Colonic mucosa (tissue), 4 donors: ENCODE measurements at regions not wholly inside any gene's neighbourhood (a gene's known extent, or its start where the extent isn't known, plus 50 kb on each side); places are given as distances from the start of the nearest gene placed in this dataset.

Experiments
- DNase-seq: peaks from one replicate; pipeline ENCODE4 v3.0.0-alpha.2; 2020
- H3K27ac ChIP-seq: fragments of 200-600 bp; one replicate; pipeline ENCODE4 v1.8.0; 2021
- H3K27me3 ChIP-seq: fragments of 200-600 bp; one replicate; pipeline ENCODE4 v1.8.0; 2021
- H3K36me3 ChIP-seq: fragments of 200-600 bp; one replicate; pipeline ENCODE4 v1.8.0; 2021
- H3K4me1 ChIP-seq: fragments of 200-600 bp; one replicate; pipeline ENCODE4 v1.8.0; 2021; ENCODE audit warnings: mild to moderate bottlenecking
- H3K4me3 ChIP-seq: fragments of 200-600 bp; one replicate; pipeline ENCODE4 v1.8.0; 2021
- H3K9ac ChIP-seq, 2 donors: one replicate each; pipeline ENCODE4 v1.7.0; 2013; ENCODE audit warnings: control low read depth in 2 of 2, low read depth in 2 of 2, low read length in 2 of 2
- H3K9me3 ChIP-seq: fragments of 200-600 bp; one replicate; pipeline ENCODE4 v1.8.0; 2021
- intact Hi-C: fragments of 100-400 bp; cut with DNase I; formaldehyde crosslinking; loops from one replicate; pipeline ENCODE4 v1.14.1; 2022
- TF ChIP-seq, protein P1 (sequence below): fragments of 200-600 bp; IDR thresholded peaks from one replicate; pipeline ENCODE4 v1.8.0; 2022; ENCODE audit warnings: antibody characterized with exemption, mild to moderate bottlenecking
- donor health status: healthy.
- donor health status: DM: no; HTN: no; CAD: no.
- donor health status: DM: no; HTN: no; CAD: no.

- TF ChIP-seq, protein P1, sequence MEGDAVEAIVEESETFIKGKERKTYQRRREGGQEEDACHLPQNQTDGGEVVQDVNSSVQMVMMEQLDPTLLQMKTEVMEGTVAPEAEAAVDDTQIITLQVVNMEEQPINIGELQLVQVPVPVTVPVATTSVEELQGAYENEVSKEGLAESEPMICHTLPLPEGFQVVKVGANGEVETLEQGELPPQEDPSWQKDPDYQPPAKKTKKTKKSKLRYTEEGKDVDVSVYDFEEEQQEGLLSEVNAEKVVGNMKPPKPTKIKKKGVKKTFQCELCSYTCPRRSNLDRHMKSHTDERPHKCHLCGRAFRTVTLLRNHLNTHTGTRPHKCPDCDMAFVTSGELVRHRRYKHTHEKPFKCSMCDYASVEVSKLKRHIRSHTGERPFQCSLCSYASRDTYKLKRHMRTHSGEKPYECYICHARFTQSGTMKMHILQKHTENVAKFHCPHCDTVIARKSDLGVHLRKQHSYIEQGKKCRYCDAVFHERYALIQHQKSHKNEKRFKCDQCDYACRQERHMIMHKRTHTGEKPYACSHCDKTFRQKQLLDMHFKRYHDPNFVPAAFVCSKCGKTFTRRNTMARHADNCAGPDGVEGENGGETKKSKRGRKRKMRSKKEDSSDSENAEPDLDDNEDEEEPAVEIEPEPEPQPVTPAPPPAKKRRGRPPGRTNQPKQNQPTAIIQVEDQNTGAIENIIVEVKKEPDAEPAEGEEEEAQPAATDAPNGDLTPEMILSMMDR = no peak
- DNase-seq = no peak
- H3K9me3 ChIP-seq = no peaks in the 10 kb centered on the region
- intact Hi-C loops = loop anchor here (10.0 kb wide), 1 partner anchor 843 kb away; no protein-coding TSS in a partner anchor
- no peak overlapping the region for H3K27ac ChIP-seq
- no peak overlapping the region for H3K4me3 ChIP-seq
- no peak overlapping the region for H3K9ac ChIP-seq
- no peaks in the 10 kb centered on the region for H3K4me1 ChIP-seq
- H3K36me3 ChIP-seq = no peaks in the 10 kb centered on the region
- no peaks in the 10 kb centered on the region for H3K27me3 ChIP-seq
Observed at GRCh38 chr1:71191520-71191919, 110.7 kb upstream of the ZRANB2 start.

- Histone ChIP-seq H3K9ac (no peak overlapping the region), H3K27ac (no peak overlapping the region), H3K4me1 (no peaks in the 10 kb centered on the region), H3K4me3 (no peak overlapping the region), H3K36me3 (no peaks in the 10 kb centered on the region), H3K27me3 (no peaks in the 10 kb centered on the region), H3K9me3 (no peaks in the 10 kb centered on the region)
- TF ChIP-seq, protein P1 = no peak
- DNase-seq = no peak
- intact Hi-C loops = loop anchor here (10.0 kb wide), 1 partner anchor 844 kb away; no protein-coding TSS in a partner anchor
Observed at GRCh38 chr1:71190843-71191242, 110.0 kb upstream of the ZRANB2 start.

DNA sequence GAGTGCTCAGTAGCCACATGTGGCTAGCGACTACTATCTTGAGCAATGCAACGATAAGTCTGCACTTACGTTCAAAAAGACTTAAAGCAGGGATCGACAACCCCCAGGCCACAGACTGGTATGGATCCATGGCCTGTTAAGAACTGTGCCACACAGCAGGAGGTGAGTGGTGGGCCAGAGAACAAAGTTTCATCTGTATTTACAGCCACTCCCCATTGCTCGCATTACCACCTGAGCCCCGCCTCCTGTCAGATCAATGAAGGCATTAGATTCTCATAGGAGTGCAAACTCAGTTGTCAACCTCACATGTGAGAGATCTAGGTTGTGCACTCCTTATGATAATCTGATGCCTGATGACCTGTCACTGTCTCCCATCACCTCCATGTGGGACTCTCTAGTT lies 103.6 kb upstream of the ZRANB2 start:
- TF ChIP-seq, protein P1 = no peak
- H3K4me1 ChIP-seq = no peaks in the 10 kb centered on the region
- no peaks in the 10 kb centered on the region for H3K27me3 ChIP-seq
- no peak for DNase-seq
- H3K9ac ChIP-seq = no peak overlapping the region
- no peak overlapping the region for H3K27ac ChIP-seq
- H3K4me3 ChIP-seq = no peak overlapping the region
- intact Hi-C loops = no loop called here
- no peaks in the 10 kb centered on the region for H3K9me3 ChIP-seq
- no peaks in the 10 kb centered on the region for H3K36me3 ChIP-seq

DNA sequence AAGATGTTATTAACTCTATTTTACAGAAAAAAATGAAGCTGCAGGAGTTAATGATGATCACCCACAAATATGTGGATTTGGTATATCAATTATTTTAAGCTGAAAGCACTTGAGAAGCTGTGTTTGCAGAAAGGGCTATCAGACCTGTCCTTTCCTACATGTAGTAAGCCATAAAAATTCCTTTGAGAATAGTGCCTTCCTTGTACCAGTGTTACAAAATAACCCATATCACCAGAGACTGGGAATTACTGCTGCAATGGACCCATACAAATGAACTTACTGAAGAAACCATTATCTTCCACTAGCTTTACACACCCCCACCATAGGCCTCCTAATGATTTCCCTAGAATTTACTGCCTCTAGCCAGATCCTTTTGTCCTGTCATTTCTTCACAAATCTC lies 99.2 kb upstream of the ZRANB2 start:
- Histone ChIP-seq H3K27ac (no peak overlapping the region), H3K4me1 (no peaks in the 10 kb centered on the region), H3K9ac (no peak overlapping the region), H3K4me3 (no peak overlapping the region), H3K27me3 (no peaks in the 10 kb centered on the region), H3K36me3 (no peaks in the 10 kb centered on the region), H3K9me3 (no peaks in the 10 kb centered on the region)
- TF ChIP-seq, protein P1 = no peak
- intact Hi-C loops = no loop called here
- no peak for DNase-seq

DNA sequence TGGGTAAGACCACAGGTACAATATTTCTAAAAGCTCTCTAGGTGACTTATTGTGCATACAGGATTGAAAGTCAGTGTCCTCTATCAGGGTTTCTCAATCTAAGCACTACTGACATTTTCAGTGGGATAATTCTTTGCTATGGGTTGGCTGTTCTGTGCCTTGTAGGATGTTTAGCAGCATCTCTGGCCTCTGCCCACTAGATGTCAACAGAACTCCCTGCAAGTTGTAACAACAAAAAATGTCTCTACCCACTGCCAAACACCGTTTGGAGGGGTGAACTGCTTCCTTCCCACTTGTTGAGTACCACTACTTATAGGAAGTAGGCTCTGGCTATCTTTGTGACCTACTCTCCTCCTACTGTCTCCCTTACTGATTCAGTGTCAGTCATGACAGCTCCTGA lies 90.1 kb upstream of the ZRANB2 start:
- Histone ChIP-seq H3K27ac (no peak overlapping the region), H3K4me3 (no peak overlapping the region), H3K9me3 (no peaks in the 10 kb centered on the region), H3K4me1 (no peaks in the 10 kb centered on the region), H3K9ac (no peak overlapping the region), H3K36me3 (no peaks in the 10 kb centered on the region), H3K27me3 (no peaks in the 10 kb centered on the region)
- TF ChIP-seq, protein P1 = no peak
- no peak for DNase-seq
- intact Hi-C loops = no loop called here

- TF ChIP-seq, protein P1 = no peak
- Histone ChIP-seq H3K27ac (no peak overlapping the region), H3K9me3 (no peaks in the 10 kb centered on the region), H3K36me3 (no peaks in the 10 kb centered on the region), H3K4me1 (no peaks in the 10 kb centered on the region), H3K9ac (no peak overlapping the region), H3K4me3 (no peak overlapping the region), H3K27me3 (no peaks in the 10 kb centered on the region)
- intact Hi-C loops = no loop called here
- DNase-seq = no peak
Observed at GRCh38 chr1:71167505-71167904, 86.7 kb upstream of the ZRANB2 start.
